CD14-positive monocyte (primary cell): ENCODE measurements at regions not wholly inside any gene's neighbourhood (a gene's known extent, or its start where the extent isn't known, plus 50 kb on each side); places are given as distances from the start of the nearest gene placed in this dataset.
"Not testable (repeated sequence)": the region's sequence is repeated elsewhere in the genome, so short reads cannot be mapped to it uniquely, and the experiment has no call there.

Experiments
- DNase-seq, 3 donors: peaks; one replicate each; pipeline ENCODE4 v3.0.0-alpha.2; 2011 to 2022
- H2AFZ ChIP-seq: 2 replicates; pipeline ENCODE4 v1.6.0; 2012; ENCODE audit warnings: mild to moderate bottlenecking, low read depth, low read length, inconsistent platforms; ENCODE audit not compliant: insufficient read depth, poor library complexity, severe bottlenecking
- H3K27ac ChIP-seq, 2 donors: 1 replicate in 1 of 2; 2 replicates in 1 of 2; pipeline ENCODE4 v1.5.1; 2012 to 2013; ENCODE audit warnings: low read length in 2 of 2, control low read depth in 1 of 2, inconsistent platforms in 1 of 2, low read depth in 1 of 2, mild to moderate bottlenecking in 1 of 2
- H3K27me3 ChIP-seq, 2 donors: one replicate each; pipeline versions ENCODE4 v1.6.0 to v1.6.1; 2011 to 2013; ENCODE audit warnings: low read length in 2 of 2; ENCODE audit not compliant: control insufficient read depth in 2 of 2, insufficient read depth in 2 of 2
- H3K36me3 ChIP-seq, 2 donors: replicated peaks in 1 of 2; 1 replicate in 1 of 2; 2 replicates in 1 of 2; pipeline versions ENCODE4 v1.5.1 to v1.6.1; 2012 to 2013; ENCODE audit warnings: low read length in 2 of 2, control low read depth in 1 of 2, inconsistent platforms in 1 of 2, mild to moderate bottlenecking in 1 of 2; ENCODE audit not compliant: insufficient read depth in 2 of 2, control insufficient read depth in 1 of 2
- H3K4me1 ChIP-seq, 2 donors: 1 replicate in 1 of 2; 2 replicates in 1 of 2; pipeline versions ENCODE4 v1.5.1 to v1.6.1; 2012 to 2013; ENCODE audit warnings: low read length in 2 of 2, control low read depth in 1 of 2, inconsistent platforms in 1 of 2, mild to moderate bottlenecking in 1 of 2, moderate library complexity in 1 of 2; ENCODE audit not compliant: insufficient read depth in 2 of 2, control insufficient read depth in 1 of 2
- H3K4me2 ChIP-seq: replicated peaks from 2 replicates; pipeline ENCODE3; 2012; ENCODE audit warnings: low read length, moderate library complexity, mild to moderate bottlenecking; ENCODE audit not compliant: poor library complexity, severe bottlenecking; ENCODE audit errors: extremely low read depth
- H3K4me3 ChIP-seq, 3 experiments: fragments of 200-600 bp in 1 of 3; sonication (generic) in 1 of 3; replicated peaks in 1 of 3; 1 replicate in 2 of 3; 2 replicates in 1 of 3; pipeline ENCODE4 v1.5.1; 2011 to 2013; ENCODE audit warnings: low read length in 3 of 3, mild to moderate bottlenecking in 3 of 3, control low read depth in 2 of 3, low read depth in 2 of 3, inconsistent platforms in 1 of 3, moderate library complexity in 1 of 3
- H3K79me2 ChIP-seq: 2 replicates; pipeline ENCODE4 v1.6.0; 2012; ENCODE audit warnings: mild to moderate bottlenecking, control low read depth, inconsistent platforms, low read length, moderate library complexity; ENCODE audit not compliant: insufficient read depth
- H3K9ac ChIP-seq: 2 replicates; pipeline ENCODE4 v1.6.0; 2017; ENCODE audit warnings: low read length, mild to moderate bottlenecking; ENCODE audit not compliant: insufficient read depth, poor library complexity, severe bottlenecking
- H3K9me3 ChIP-seq, 2 donors: replicated peaks in 1 of 2; 1 replicate in 1 of 2; 2 replicates in 1 of 2; pipeline versions ENCODE4 v1.5.1 to v1.6.1; 2012 to 2013; ENCODE audit warnings: low read length in 2 of 2, control low read depth in 1 of 2; ENCODE audit not compliant: control insufficient read depth in 1 of 2, insufficient read depth in 1 of 2
- H4K20me1 ChIP-seq: 2 replicates; pipeline ENCODE4 v1.6.0; 2012; ENCODE audit warnings: mild to moderate bottlenecking, low read length, control low read depth, moderate library complexity; ENCODE audit not compliant: insufficient read depth
- H3K27ac Mint-ChIP-seq, 7 donors: one replicate each; pipeline ENCODE4 v1.8.0; 2020; ENCODE audit warnings: mild to moderate bottlenecking in 7 of 7, mixed read lengths in 7 of 7, moderate library complexity in 6 of 7, inconsistent platforms in 2 of 7
- H3K27me3 Mint-ChIP-seq, 3 donors: one replicate each; pipeline ENCODE4 v1.8.0; 2021 to 2022; ENCODE audit warnings: low read depth in 3 of 3, mild to moderate bottlenecking in 3 of 3, mixed read lengths in 3 of 3, moderate library complexity in 3 of 3, inconsistent platforms in 1 of 3
- H3K36me3 Mint-ChIP-seq, 2 donors: one replicate each; pipeline ENCODE4 v1.8.0; 2020; ENCODE audit warnings: mixed read lengths in 2 of 2, inconsistent platforms in 1 of 2, mild to moderate bottlenecking in 1 of 2
- H3K4me1 Mint-ChIP-seq: one replicate; pipeline ENCODE4 v1.8.0; 2020; ENCODE audit warnings: mild to moderate bottlenecking, mixed read lengths
- H3K4me3 Mint-ChIP-seq, 2 donors: one replicate each; pipeline ENCODE4 v1.8.0; 2020; ENCODE audit warnings: mild to moderate bottlenecking in 2 of 2, mixed read lengths in 2 of 2, moderate library complexity in 1 of 2
- H3K9me3 Mint-ChIP-seq, 7 donors: one replicate each; pipeline ENCODE4 v1.8.0; 2020 to 2022; ENCODE audit warnings: mixed read lengths in 7 of 7, mild to moderate bottlenecking in 6 of 7, moderate library complexity in 6 of 7, inconsistent platforms in 2 of 7
- WGBS: methylation state at CpG from one replicate; pipeline ENCODE4 v1.1.5; 2013; ENCODE audit warnings: missing lambda C conversion rate; ENCODE audit not compliant: insufficient coverage; 5-methylcytosine and 5-hydroxymethylcytosine counted together
- intact Hi-C, 2 donors: fragments of 100-400 bp; cut with micrococcal nuclease; formaldehyde crosslinking; loops; one replicate each; pipeline versions ENCODE4 v1.15.0 to v1.15.1; 2023
- TF ChIP-seq, protein P1 (sequence below): fragments of 200-600 bp; IDR thresholded peaks from one replicate; pipeline ENCODE4 v1.8.0; 2022; ENCODE audit warnings: antibody characterized with exemption, mild to moderate bottlenecking

DNA sequence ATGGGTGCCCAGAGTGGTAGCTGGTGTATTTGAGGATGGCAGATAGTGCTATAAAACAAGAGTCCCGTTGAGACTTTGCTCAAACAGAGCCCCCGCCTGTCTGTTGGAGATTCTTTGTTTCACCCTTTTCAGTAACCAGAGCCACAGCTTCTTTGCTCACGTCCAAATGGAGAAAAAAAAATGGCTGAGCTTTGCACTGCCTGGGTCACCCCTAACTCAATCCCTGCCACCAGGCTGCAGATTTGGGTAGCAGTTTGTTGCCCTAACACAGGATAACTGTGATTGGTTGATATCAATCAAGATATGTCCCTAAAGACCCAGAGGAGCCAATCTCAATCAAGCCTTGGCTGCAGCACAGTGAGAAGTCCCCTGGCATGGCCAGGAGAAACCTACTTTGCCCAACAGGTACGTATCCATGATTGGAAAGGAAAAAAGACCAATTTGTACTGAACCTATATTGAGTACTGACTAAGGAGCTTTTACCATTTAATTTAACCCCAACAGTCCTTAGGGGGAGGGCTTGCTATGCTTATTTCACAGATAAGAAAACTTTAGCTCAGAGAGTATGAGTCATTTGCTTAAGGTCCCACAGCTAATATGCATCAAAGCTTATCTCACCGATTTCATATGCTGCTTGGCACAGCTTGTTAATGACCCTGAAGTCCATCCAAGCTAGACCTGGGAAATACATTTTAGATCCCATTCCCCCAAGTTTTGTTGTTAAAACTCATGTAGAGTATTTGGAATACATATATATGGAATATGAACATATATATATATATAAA lies 72.0 kb upstream of the SH3BP4 start:
- Mint-ChIP-seq H3K4me3 (no peak overlapping the region), H3K27me3 (peaks cover 1 to 2% (median 2%) of the 10 kb centered on the region in 3 donors), H3K4me1 (peaks cover 3% of the 10 kb centered on the region), H3K9me3 (peaks cover 2 to 17% (median 8%) of the 10 kb centered on the region in 7 donors), H3K27ac (no peak overlapping the region), H3K36me3 (no peaks in the 10 kb centered on the region)
- H3K9me3 ChIP-seq = peaks cover 0 to 7% of the 10 kb centered on the region in 2 donors
- H3K4me3 ChIP-seq = no peak overlapping the region
- no peak overlapping the region for H3K27ac ChIP-seq
- H3K36me3 ChIP-seq = no peaks in the 10 kb centered on the region
- H2AFZ ChIP-seq = no peak overlapping the region
- H4K20me1 ChIP-seq = no peaks in the 10 kb centered on the region
- intact Hi-C loops = no loop called here
- WGBS = 100% methylated on average over 2 of the region's 5 CpGs
- no peaks in the 10 kb centered on the region for H3K4me1 ChIP-seq
- no peak overlapping the region for H3K4me2 ChIP-seq
- H3K79me2 ChIP-seq = no peaks in the 10 kb centered on the region
- no peak for DNase-seq
- no peaks in the 10 kb centered on the region for H3K27me3 ChIP-seq
- H3K9ac ChIP-seq = no peak overlapping the region
- TF ChIP-seq, protein P1, sequence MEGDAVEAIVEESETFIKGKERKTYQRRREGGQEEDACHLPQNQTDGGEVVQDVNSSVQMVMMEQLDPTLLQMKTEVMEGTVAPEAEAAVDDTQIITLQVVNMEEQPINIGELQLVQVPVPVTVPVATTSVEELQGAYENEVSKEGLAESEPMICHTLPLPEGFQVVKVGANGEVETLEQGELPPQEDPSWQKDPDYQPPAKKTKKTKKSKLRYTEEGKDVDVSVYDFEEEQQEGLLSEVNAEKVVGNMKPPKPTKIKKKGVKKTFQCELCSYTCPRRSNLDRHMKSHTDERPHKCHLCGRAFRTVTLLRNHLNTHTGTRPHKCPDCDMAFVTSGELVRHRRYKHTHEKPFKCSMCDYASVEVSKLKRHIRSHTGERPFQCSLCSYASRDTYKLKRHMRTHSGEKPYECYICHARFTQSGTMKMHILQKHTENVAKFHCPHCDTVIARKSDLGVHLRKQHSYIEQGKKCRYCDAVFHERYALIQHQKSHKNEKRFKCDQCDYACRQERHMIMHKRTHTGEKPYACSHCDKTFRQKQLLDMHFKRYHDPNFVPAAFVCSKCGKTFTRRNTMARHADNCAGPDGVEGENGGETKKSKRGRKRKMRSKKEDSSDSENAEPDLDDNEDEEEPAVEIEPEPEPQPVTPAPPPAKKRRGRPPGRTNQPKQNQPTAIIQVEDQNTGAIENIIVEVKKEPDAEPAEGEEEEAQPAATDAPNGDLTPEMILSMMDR = no peak

- WGBS = 100% methylated on average over 1 of the region's 2 CpGs
- H3K4me3 Mint-ChIP-seq = not testable (repeated sequence)
Observed at GRCh38 chr2:234876621-234877020, 75.2 kb upstream of the SH3BP4 start.

More at GRCh38 chr2:234876621-234877020, 75.2 kb upstream of the SH3BP4 start:
- H3K4me1 Mint-ChIP-seq, H3K36me3 ChIP-seq, H3K4me3 ChIP-seq, H3K4me2 ChIP-seq, H3K9me3 ChIP-seq, H2AFZ ChIP-seq, H3K4me1 ChIP-seq, H3K27me3 ChIP-seq, DNase-seq, H3K36me3 Mint-ChIP-seq, intact Hi-C loops, H3K27me3 Mint-ChIP-seq, H3K9ac ChIP-seq, H3K27ac Mint-ChIP-seq, H4K20me1 ChIP-seq, H3K27ac ChIP-seq, H3K79me2 ChIP-seq: not testable (repeated sequence)
- H3K9me3 Mint-ChIP-seq = peaks cover 2 to 19% (median 10%) of the 10 kb centered on the region in 7 donors
